Kidney epithelial cell (primary cell): ENCODE measurements at regions not wholly inside any gene's neighbourhood (a gene's known extent, or its start where the extent isn't known, plus 50 kb on each side); places are given as distances from the start of the nearest gene placed in this dataset.

Experiments
- DNase-seq: peaks from one replicate; pipeline ENCODE4 v3.0.0-alpha.2; 2010; ENCODE audit warnings: low read depth
- H3K27me3 ChIP-seq: 2 replicates; pipeline ENCODE4 v1.6.0; 2011; ENCODE audit warnings: low read length; ENCODE audit not compliant: control insufficient read depth, insufficient read depth
- H3K36me3 ChIP-seq: 2 replicates; pipeline ENCODE4 v1.5.1; 2011; ENCODE audit warnings: low read length; ENCODE audit not compliant: control insufficient read depth, insufficient read depth
- H3K4me3 ChIP-seq: 2 replicates; pipeline ENCODE4 v1.5.1; 2011; ENCODE audit warnings: low read depth, mild to moderate bottlenecking, control low read depth, low read length
- CTCF ChIP-seq: IDR thresholded peaks from 2 replicates; pipeline ENCODE4 v1.5.1; 2011; ENCODE audit warnings: mild to moderate bottlenecking, moderate library complexity, low read length, control low read depth, inconsistent platforms; ENCODE audit not compliant: insufficient read depth, poor library complexity, severe bottlenecking

GRCh38 chr11:70720281-70720680, 322.0 kb downstream of the CTTN start:
- H3K36me3 ChIP-seq, result no peaks in the 10 kb centered on the region

GRCh38 chr11:70721006-70721405, 322.7 kb downstream of the CTTN start:
- no peak for TF ChIP-seq CTCF
- peaks cover 13% of the 10 kb centered on the region for H3K27me3 ChIP-seq
- H3K4me3 ChIP-seq, result no peak overlapping the region
- H3K36me3 ChIP-seq, result no peaks in the 10 kb centered on the region
- no peak for DNase-seq

More at GRCh38 chr11:70720281-70720680, 322.0 kb downstream of the CTTN start:
- no peak for DNase-seq
- H3K4me3 ChIP-seq, result no peak overlapping the region
- TF ChIP-seq CTCF, result no peak
- peaks cover 13% of the 10 kb centered on the region for H3K27me3 ChIP-seq

GRCh38 chr11:70725278-70725677, 326.9 kb downstream of the CTTN start:
- no peak overlapping the region for H3K4me3 ChIP-seq
- no peak for DNase-seq

GRCh38 chr11:70725739-70726138, 327.4 kb downstream of the CTTN start:
- Histone ChIP-seq H3K4me3 (no peak overlapping the region), H3K27me3 (peaks cover 2% of the 10 kb centered on the region), H3K36me3 (no peaks in the 10 kb centered on the region)
- no peak for TF ChIP-seq CTCF
- DNase-seq, result no peak

More at GRCh38 chr11:70725278-70725677, 326.9 kb downstream of the CTTN start:
- peaks cover 2% of the 10 kb centered on the region for H3K27me3 ChIP-seq
- no peak for TF ChIP-seq CTCF
- H3K36me3 ChIP-seq, result no peaks in the 10 kb centered on the region

- peaks cover 2% of the 10 kb centered on the region for H3K27me3 ChIP-seq
- no peak overlapping the region for H3K4me3 ChIP-seq
- TF ChIP-seq CTCF, result no peak
- no peak for DNase-seq
- no peaks in the 10 kb centered on the region for H3K36me3 ChIP-seq
Measured at GRCh38 chr11:70727021-70727420, 328.7 kb downstream of the CTTN start.

GRCh38 chr11:70727899-70728620, 329.7 kb downstream of the CTTN start:
- no peak for TF ChIP-seq CTCF
- DNase-seq, result no peak

More at GRCh38 chr11:70727899-70728620, 329.7 kb downstream of the CTTN start:
- Histone ChIP-seq H3K27me3 (peaks cover 2% of the 10 kb centered on the region), H3K4me3 (no peak overlapping the region), H3K36me3 (no peaks in the 10 kb centered on the region)
